Right lobe of liver (tissue), 6 donors: ENCODE measurements at regions not wholly inside any gene's neighbourhood (a gene's known extent, or its start where the extent isn't known, plus 50 kb on each side); places are given as distances from the start of the nearest gene placed in this dataset.

ENCODE experiments used
- ATAC-seq, 4 donors: fragments of 200-7000 bp; cut with Tn5 transposase; one replicate each; pipeline ENCODE4 v1.9.1; 2020; ENCODE audit warnings: mild to moderate bottlenecking in 4 of 4, moderate library complexity in 4 of 4
- DNase-seq, 3 donors: peaks; one replicate each; pipeline ENCODE4 v3.0.0-alpha.2; 2020
- H3K27ac ChIP-seq, 3 donors: fragments of 200-600 bp; one replicate each; pipeline ENCODE4 v1.8.0; 2022
- H3K27me3 ChIP-seq, 2 donors: fragments of 200-600 bp; one replicate each; pipeline ENCODE4 v1.8.0; 2022
- H3K36me3 ChIP-seq, 4 donors: fragments of 200-600 bp; sonication (generic) in 1 of 4; one replicate each; pipeline versions ENCODE4 v1.5.1 to v1.8.0; 2017 to 2022; ENCODE audit warnings: control low read depth in 1 of 4
- H3K4me1 ChIP-seq, 4 donors: fragments of 200-600 bp; sonication (generic) in 1 of 4; one replicate each; pipeline versions ENCODE4 v1.5.1 to v1.8.0; 2017 to 2022; ENCODE audit warnings: control low read depth in 1 of 4
- H3K4me3 ChIP-seq, 3 donors: fragments of 200-600 bp; one replicate each; pipeline ENCODE4 v1.8.0; 2022
- H3K9me3 ChIP-seq, 4 donors: fragments of 200-600 bp; sonication (generic) in 1 of 4; one replicate each; pipeline versions ENCODE4 v1.5.1 to v1.8.0; 2017 to 2022; ENCODE audit warnings: control low read depth in 1 of 4
- CTCF ChIP-seq, 4 donors: fragments of 200-600 bp in 3 of 4; fragments of 450-650 bp in 1 of 4; IDR thresholded peaks; one replicate each; pipeline versions ENCODE4 v1.5.1 to v1.8.0; 2016 to 2022; ENCODE audit warnings: antibody characterized with exemption in 4 of 4, mild to moderate bottlenecking in 2 of 4
- POLR2A ChIP-seq: fragments of 450-650 bp; IDR thresholded peaks from one replicate; pipeline ENCODE4 v1.6.1; 2017; ENCODE audit warnings: antibody characterized with exemption, mild to moderate bottlenecking
- WGBS: methylation state at CpG from one replicate; pipeline ENCODE4 v1.1.6; 2018; ENCODE audit warnings: low coverage, low lambda C conversion rate; ENCODE audit not compliant: insufficient coverage; ENCODE audit errors: missing lambda C conversion rate; 5-methylcytosine and 5-hydroxymethylcytosine counted together
- intact Hi-C, 2 donors: fragments of 100-400 bp; cut with DNase I; formaldehyde crosslinking; loops; one replicate each; pipeline versions ENCODE4 v1.11.2 to v1.14.1; 2022
- donor health status: DM: no; HTN: yes; CAD: no.
- donor health status: DM: no; HTN: no; CAD: no.
- donor health status: DM: no; HTN: no; CAD: no.
- donor health status: DM: no; HTN: yes; CAD: no.
- donor health status: DM: no; HTN: yes; CAD: no.

GRCh38 chr14:97319691-97320090 lies 522.5 kb downstream of the VRK1 start:
- H3K4me1 ChIP-seq: no peaks in the 10 kb centered on the region
- 62% methylated on average over 3 of the region's 3 CpGs for WGBS
- no peaks in the 10 kb centered on the region for H3K27me3 ChIP-seq
- no peak overlapping the region for H3K27ac ChIP-seq
- no peak for DNase-seq
- H3K9me3 ChIP-seq: no peaks in the 10 kb centered on the region
- TF ChIP-seq POLR2A (no peak), CTCF (IDR thresholded peaks at IDR 0.05) (no peak)
- H3K4me3 ChIP-seq: no peak overlapping the region
- H3K36me3 ChIP-seq: no peaks in the 10 kb centered on the region
- intact Hi-C loops: no loop called here
- no peak for ATAC-seq

DNA sequence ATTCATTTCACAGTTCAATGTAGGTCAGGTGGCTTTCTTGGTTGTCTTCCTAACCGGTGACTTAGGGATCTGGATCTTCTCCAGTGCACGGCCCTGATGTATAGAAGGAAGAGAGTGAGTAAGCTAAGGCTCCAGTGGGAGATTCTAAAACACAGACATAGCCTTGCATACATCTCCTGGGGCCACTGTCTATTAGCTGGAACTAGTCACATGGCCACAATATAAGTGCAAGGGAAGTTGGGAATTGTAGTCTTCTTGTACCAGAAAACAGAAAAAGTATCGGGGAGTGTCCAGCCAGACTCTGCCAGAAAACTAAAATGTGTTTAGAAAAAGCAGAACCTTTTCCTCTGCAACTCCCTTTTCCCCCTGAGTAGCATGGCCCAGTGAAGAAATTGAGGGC lies 531.6 kb downstream of the VRK1 start:
- Histone ChIP-seq H3K27ac (no peak overlapping the region), H3K9me3 (no peaks in the 10 kb centered on the region), H3K36me3 (no peaks in the 10 kb centered on the region), H3K27me3 (no peaks in the 10 kb centered on the region), H3K4me3 (no peak overlapping the region), H3K4me1 (no peaks in the 10 kb centered on the region)
- TF ChIP-seq CTCF (IDR thresholded peaks at IDR 0.05) (no peak), POLR2A (no peak)
- intact Hi-C loops: no loop called here
- WGBS: 87% methylated on average over 3 of the region's 3 CpGs
- ATAC-seq (no peak), DNase-seq (no peak)

GRCh38 chr14:97329701-97330100 lies 532.5 kb downstream of the VRK1 start:
- H3K36me3 ChIP-seq: no peaks in the 10 kb centered on the region
- 92% methylated on average over 1 of the region's 2 CpGs for WGBS
- no peaks in the 10 kb centered on the region for H3K27me3 ChIP-seq
- ATAC-seq (no peak), DNase-seq (no peak)
- no peaks in the 10 kb centered on the region for H3K4me1 ChIP-seq
- TF ChIP-seq CTCF (IDR thresholded peaks at IDR 0.05) (no peak), POLR2A (no peak)
- no peak overlapping the region for H3K27ac ChIP-seq
- no peaks in the 10 kb centered on the region for H3K9me3 ChIP-seq
- no peak overlapping the region for H3K4me3 ChIP-seq
- intact Hi-C loops: no loop called here

DNA sequence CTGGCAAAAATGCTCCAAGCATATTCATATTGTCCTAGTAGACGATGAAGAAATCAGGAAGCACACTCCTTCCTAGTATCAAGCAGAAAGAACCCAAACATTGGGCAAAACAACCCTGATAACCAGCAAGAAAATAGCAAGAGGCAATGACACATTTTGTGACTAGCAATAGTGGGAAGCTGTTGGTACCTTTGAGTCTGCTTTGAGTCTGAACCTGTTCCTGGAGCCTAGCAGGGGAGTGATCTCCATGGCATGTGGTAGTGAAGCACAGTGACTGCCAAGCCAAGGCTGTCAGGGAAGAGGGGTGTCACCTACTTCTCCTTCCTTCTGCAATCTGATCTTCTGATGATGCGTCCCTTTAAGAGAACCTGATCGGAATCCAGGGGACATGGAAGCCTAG lies 533.9 kb downstream of the VRK1 start:
- Histone ChIP-seq H3K27me3 (no peaks in the 10 kb centered on the region), H3K4me1 (no peaks in the 10 kb centered on the region), H3K9me3 (no peaks in the 10 kb centered on the region), H3K36me3 (no peaks in the 10 kb centered on the region), H3K27ac (no peak overlapping the region), H3K4me3 (no peak overlapping the region)
- no peak for ATAC-seq
- WGBS: 54% methylated on average over 3 of the region's 3 CpGs
- intact Hi-C loops: no loop called here
- TF ChIP-seq POLR2A (no peak), CTCF (IDR thresholded peaks at IDR 0.05) (no peak)
- no peak for DNase-seq

DNA sequence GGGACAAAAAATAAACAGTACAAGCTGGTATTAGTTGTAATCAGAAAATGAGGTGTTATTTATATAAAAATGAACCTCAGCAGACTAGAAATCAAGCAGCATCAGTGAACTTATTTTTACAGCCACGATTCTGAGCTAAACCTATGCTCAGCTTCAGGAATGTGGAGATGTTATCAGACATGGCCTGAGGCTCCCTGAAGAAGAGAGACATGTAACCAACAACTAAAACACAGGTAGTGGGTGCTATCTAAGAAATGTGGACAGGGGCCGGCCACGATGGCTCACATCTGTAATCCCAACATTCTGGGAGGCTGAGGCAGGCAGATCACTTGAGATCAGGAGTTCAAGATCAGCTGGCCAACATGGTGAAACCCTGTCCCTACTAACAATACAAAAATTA lies 534.3 kb downstream of the VRK1 start:
- ATAC-seq: no peak
- H3K4me3 ChIP-seq: no peak overlapping the region
- no peaks in the 10 kb centered on the region for H3K4me1 ChIP-seq
- 30% methylated on average over 1 of the region's 3 CpGs for WGBS
- intact Hi-C loops: no loop called here
- DNase-seq: no peak
- H3K36me3 ChIP-seq: no peaks in the 10 kb centered on the region
- no peak for TF ChIP-seq CTCF (IDR thresholded peaks at IDR 0.05)
- no peak for TF ChIP-seq POLR2A
- H3K27me3 ChIP-seq: no peaks in the 10 kb centered on the region
- no peaks in the 10 kb centered on the region for H3K9me3 ChIP-seq
- no peak overlapping the region for H3K27ac ChIP-seq
